Smooth muscle cell (in vitro differentiated cells): ENCODE measurements at regions not wholly inside any gene's neighbourhood (a gene's known extent, or its start where the extent isn't known, plus 50 kb on each side); places are given as distances from the start of the nearest gene placed in this dataset.

Experiments used
- DNase-seq: peaks from one replicate; lab custom pipeline; 2025; ENCODE audit not compliant: unreplicated experiment; lab: John Stamatoyannopoulos, UW
- H2AFZ ChIP-seq: fragments of 200-600 bp; sonication (generic); 2 replicates; pipeline ENCODE4 v1.6.0; 2016; ENCODE audit warnings: antibody characterized with exemption, low read depth, mild to moderate bottlenecking
- H3F3A ChIP-seq: fragments of 200-600 bp; sonication (generic); 2 replicates; pipeline ENCODE4 v1.6.0; 2017; ENCODE audit warnings: antibody characterized with exemption, low read depth
- H3K27ac ChIP-seq: fragments of 200-600 bp; sonication (generic); 2 replicates; pipeline ENCODE4 v1.5.1; 2016; ENCODE audit warnings: low read depth, mild to moderate bottlenecking
- H3K27me3 ChIP-seq: fragments of 200-600 bp; sonication (generic); 2 replicates; pipeline ENCODE4 v1.6.1; 2016; ENCODE audit warnings: low read depth, mild to moderate bottlenecking
- H3K36me3 ChIP-seq: fragments of 200-600 bp; sonication (generic); 2 replicates; pipeline ENCODE4 v1.5.1; 2016; ENCODE audit warnings: low read depth
- H3K4me1 ChIP-seq: fragments of 200-600 bp; sonication (generic); 2 replicates; pipeline ENCODE4 v1.5.1; 2016; ENCODE audit warnings: low read depth
- H3K4me2 ChIP-seq: fragments of 200-600 bp; sonication (generic); 2 replicates; pipeline ENCODE4 v1.6.0; 2016; ENCODE audit warnings: mild to moderate bottlenecking
- H3K4me3 ChIP-seq: fragments of 200-600 bp; sonication (generic); 2 replicates; pipeline ENCODE4 v1.5.1; 2016; ENCODE audit warnings: mild to moderate bottlenecking
- H3K79me2 ChIP-seq: fragments of 200-600 bp; sonication (generic); 2 replicates; pipeline ENCODE4 v1.6.0; 2016; ENCODE audit warnings: low read depth, mild to moderate bottlenecking
- H3K9ac ChIP-seq: fragments of 200-600 bp; sonication (generic); 2 replicates; pipeline ENCODE4 v1.6.0; 2016; ENCODE audit warnings: low read depth
- H3K9me3 ChIP-seq: fragments of 200-600 bp; sonication (generic); replicated peaks from 2 replicates; pipeline ENCODE4 v1.5.1; 2016; ENCODE audit warnings: low read depth
- H4K20me1 ChIP-seq: fragments of 200-600 bp; sonication (generic); 2 replicates; pipeline ENCODE4 v1.6.0; 2016; ENCODE audit warnings: low read depth
- CTCF ChIP-seq: fragments of 200-600 bp; sonication (generic); IDR thresholded peaks from 2 replicates; pipeline ENCODE4 v1.5.1; 2017; ENCODE audit warnings: borderline replicate concordance, mild to moderate bottlenecking, antibody characterized with exemption; ENCODE audit not compliant: insufficient read depth, poor library complexity, severe bottlenecking
- WGBS: methylation state at CpG from one replicate; pipeline ENCODE4 v1.1.7; 2016; ENCODE audit warnings: low lambda C conversion rate; 5-methylcytosine and 5-hydroxymethylcytosine counted together

GRCh38 chr1:105427543-105427942 is 1628.9 kb upstream of the PRMT6 start:
- Histone ChIP-seq H3F3A (no peaks in the 10 kb centered on the region), H3K9ac (no peak overlapping the region), H3K27ac (no peak overlapping the region), H2AFZ (no peak overlapping the region), H3K36me3 (no peaks in the 10 kb centered on the region), H3K79me2 (no peaks in the 10 kb centered on the region), H4K20me1 (no peaks in the 10 kb centered on the region), H3K27me3 (no peaks in the 10 kb centered on the region), H3K4me1 (no peaks in the 10 kb centered on the region), H3K9me3 (no peaks in the 10 kb centered on the region), H3K4me3 (no peak overlapping the region), H3K4me2 (no peak overlapping the region)
- 43% methylated on average over 2 of the region's 2 CpGs for WGBS
- DNase-seq: no peak
- TF ChIP-seq CTCF: no peak

- no peaks in the 10 kb centered on the region for H3K36me3 ChIP-seq
- H3K9me3 ChIP-seq: no peaks in the 10 kb centered on the region
- no peaks in the 10 kb centered on the region for H3K27me3 ChIP-seq
- H3K4me1 ChIP-seq: no peaks in the 10 kb centered on the region
- DNase-seq: no peak
- no peaks in the 10 kb centered on the region for H4K20me1 ChIP-seq
- H3K4me2 ChIP-seq: no peak overlapping the region
- no peaks in the 10 kb centered on the region for H3F3A ChIP-seq
- H3K4me3 ChIP-seq: no peak overlapping the region
- H2AFZ ChIP-seq: no peak overlapping the region
- H3K27ac ChIP-seq: no peak overlapping the region
- H3K9ac ChIP-seq: no peak overlapping the region
- no peak for TF ChIP-seq CTCF
- WGBS: 91% methylated on average over 7 of the region's 7 CpGs
- no peaks in the 10 kb centered on the region for H3K79me2 ChIP-seq
These were observed 1619.8 kb upstream of the PRMT6 start for GRCh38 chr1:105436589-105437259.

- no peaks in the 10 kb centered on the region for H3K79me2 ChIP-seq
- no peak overlapping the region for H3K9ac ChIP-seq
- no peaks in the 10 kb centered on the region for H3K4me1 ChIP-seq
- H3K9me3 ChIP-seq: no peaks in the 10 kb centered on the region
- no peaks in the 10 kb centered on the region for H3K27me3 ChIP-seq
- H3K27ac ChIP-seq: no peak overlapping the region
- no peak for TF ChIP-seq CTCF
- H3K36me3 ChIP-seq: no peaks in the 10 kb centered on the region
- no peak for DNase-seq
- WGBS: 77% methylated on average over 1 of the region's 1 CpG
- H4K20me1 ChIP-seq: no peaks in the 10 kb centered on the region
- H3K4me2 ChIP-seq: no peak overlapping the region
- no peak overlapping the region for H3K4me3 ChIP-seq
- H2AFZ ChIP-seq: no peak overlapping the region
- H3F3A ChIP-seq: no peaks in the 10 kb centered on the region
These were observed 1618.6 kb upstream of the PRMT6 start for GRCh38 chr1:105437847-105438246.

- Histone ChIP-seq H3K27ac (no peak overlapping the region), H3K4me2 (no peak overlapping the region), H3K36me3 (no peaks in the 10 kb centered on the region), H3K9me3 (no peaks in the 10 kb centered on the region), H3K27me3 (no peaks in the 10 kb centered on the region), H4K20me1 (no peaks in the 10 kb centered on the region), H3K4me3 (no peak overlapping the region), H3K9ac (no peak overlapping the region), H3F3A (no peaks in the 10 kb centered on the region), H2AFZ (no peak overlapping the region), H3K79me2 (no peaks in the 10 kb centered on the region), H3K4me1 (no peaks in the 10 kb centered on the region)
- WGBS: 73% methylated on average over 4 of the region's 4 CpGs
- no peak for TF ChIP-seq CTCF
- no peak for DNase-seq
These were observed 1613.6 kb upstream of the PRMT6 start for GRCh38 chr1:105442901-105443300.
